Upper lobe of right lung (tissue), 1 donor: ENCODE measurements at regions not wholly inside any gene's neighbourhood (a gene's known extent, or its start where the extent isn't known, plus 50 kb on each side); places are given as distances from the start of the nearest gene placed in this dataset.
"Not testable (repeated sequence)": the region's sequence is repeated elsewhere in the genome, so short reads cannot be mapped to it uniquely, and the experiment has no call there.

Experiments
- ATAC-seq: fragments of 200-7000 bp; cut with Tn5 transposase; one replicate; pipeline ENCODE4 v1.9.1; 2020; ENCODE audit warnings: mild to moderate bottlenecking, moderate library complexity
- DNase-seq: peaks from one replicate; pipeline ENCODE4 v3.0.0-alpha.2; 2020
- H3K27ac ChIP-seq: fragments of 200-600 bp; one replicate; pipeline ENCODE4 v1.8.0; 2022
- H3K27me3 ChIP-seq: fragments of 200-600 bp; one replicate; pipeline ENCODE4 v1.8.0; 2022; ENCODE audit warnings: mild to moderate bottlenecking
- H3K36me3 ChIP-seq: fragments of 200-600 bp; one replicate; pipeline ENCODE4 v1.8.0; 2022
- H3K4me1 ChIP-seq: fragments of 200-600 bp; one replicate; pipeline ENCODE4 v1.8.0; 2022
- H3K4me3 ChIP-seq: fragments of 200-600 bp; one replicate; pipeline ENCODE4 v1.8.0; 2022; ENCODE audit warnings: mild to moderate bottlenecking
- H3K9me3 ChIP-seq: fragments of 200-600 bp; one replicate; pipeline ENCODE4 v1.8.0; 2022
- intact Hi-C: fragments of 100-400 bp; cut with DNase I; formaldehyde crosslinking; loops from one replicate; pipeline ENCODE4 v1.11.0; 2022
- TF ChIP-seq, protein P1 (sequence below): fragments of 200-600 bp; IDR thresholded peaks from one replicate; pipeline ENCODE4 v1.8.0; 2022; ENCODE audit warnings: antibody characterized with exemption
- donor health status: DM: no; HTN: yes; CAD: no; lungs with severe emphysema.

DNA sequence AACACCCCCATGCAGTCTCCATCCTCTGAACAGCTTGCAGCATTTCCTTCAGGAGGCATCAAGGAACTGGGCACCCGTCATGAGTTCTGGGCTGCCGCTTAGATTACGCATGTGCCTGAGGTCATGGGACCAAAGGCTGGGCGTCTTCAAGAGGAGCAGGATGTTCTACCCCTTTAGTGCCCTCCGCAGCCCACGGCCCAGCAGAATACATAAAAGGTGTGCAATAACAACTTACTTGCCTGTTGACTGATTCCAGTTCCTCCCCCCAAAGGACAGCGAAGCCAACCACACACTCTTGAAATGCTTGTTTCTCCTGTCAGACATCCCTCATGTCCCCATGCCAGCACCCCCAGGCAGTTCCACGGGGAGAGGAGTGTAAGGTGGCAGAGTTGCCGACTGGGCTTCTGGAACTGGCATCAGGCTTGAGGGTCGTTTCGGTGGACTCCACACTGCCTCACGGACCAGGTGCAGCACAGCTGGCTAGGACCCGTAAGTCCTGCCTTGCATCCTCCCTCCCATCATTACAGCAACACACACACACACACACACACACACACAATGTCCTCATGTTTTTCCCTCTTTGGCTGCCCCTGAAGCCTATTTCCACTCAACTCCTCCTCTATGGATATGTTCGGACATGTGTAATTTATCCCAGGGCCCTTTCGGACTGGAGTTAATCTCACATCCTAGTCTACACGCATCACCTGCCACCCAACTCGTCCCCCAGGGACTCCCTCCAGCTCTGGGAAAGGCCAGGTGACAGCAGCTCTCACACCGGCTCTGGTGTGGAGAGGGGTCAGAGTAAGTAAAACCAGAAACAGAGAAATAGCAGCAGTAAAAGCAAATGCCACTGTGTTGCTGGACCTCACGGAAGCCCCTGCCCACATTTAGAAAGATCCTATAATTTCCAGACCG, 200.7 kb downstream of the BCL11A start:
- Histone ChIP-seq H3K36me3 (no peaks in the 10 kb centered on the region), H3K27ac (no peak overlapping the region), H3K4me3 (no peak overlapping the region), H3K27me3 (no peaks in the 10 kb centered on the region), H3K9me3 (no peaks in the 10 kb centered on the region), H3K4me1 (no peaks in the 10 kb centered on the region)
- ATAC-seq (no peak), DNase-seq (no peak)
- intact Hi-C loops, result no loop called here
- TF ChIP-seq, protein P1, sequence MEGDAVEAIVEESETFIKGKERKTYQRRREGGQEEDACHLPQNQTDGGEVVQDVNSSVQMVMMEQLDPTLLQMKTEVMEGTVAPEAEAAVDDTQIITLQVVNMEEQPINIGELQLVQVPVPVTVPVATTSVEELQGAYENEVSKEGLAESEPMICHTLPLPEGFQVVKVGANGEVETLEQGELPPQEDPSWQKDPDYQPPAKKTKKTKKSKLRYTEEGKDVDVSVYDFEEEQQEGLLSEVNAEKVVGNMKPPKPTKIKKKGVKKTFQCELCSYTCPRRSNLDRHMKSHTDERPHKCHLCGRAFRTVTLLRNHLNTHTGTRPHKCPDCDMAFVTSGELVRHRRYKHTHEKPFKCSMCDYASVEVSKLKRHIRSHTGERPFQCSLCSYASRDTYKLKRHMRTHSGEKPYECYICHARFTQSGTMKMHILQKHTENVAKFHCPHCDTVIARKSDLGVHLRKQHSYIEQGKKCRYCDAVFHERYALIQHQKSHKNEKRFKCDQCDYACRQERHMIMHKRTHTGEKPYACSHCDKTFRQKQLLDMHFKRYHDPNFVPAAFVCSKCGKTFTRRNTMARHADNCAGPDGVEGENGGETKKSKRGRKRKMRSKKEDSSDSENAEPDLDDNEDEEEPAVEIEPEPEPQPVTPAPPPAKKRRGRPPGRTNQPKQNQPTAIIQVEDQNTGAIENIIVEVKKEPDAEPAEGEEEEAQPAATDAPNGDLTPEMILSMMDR, result no peak

DNA sequence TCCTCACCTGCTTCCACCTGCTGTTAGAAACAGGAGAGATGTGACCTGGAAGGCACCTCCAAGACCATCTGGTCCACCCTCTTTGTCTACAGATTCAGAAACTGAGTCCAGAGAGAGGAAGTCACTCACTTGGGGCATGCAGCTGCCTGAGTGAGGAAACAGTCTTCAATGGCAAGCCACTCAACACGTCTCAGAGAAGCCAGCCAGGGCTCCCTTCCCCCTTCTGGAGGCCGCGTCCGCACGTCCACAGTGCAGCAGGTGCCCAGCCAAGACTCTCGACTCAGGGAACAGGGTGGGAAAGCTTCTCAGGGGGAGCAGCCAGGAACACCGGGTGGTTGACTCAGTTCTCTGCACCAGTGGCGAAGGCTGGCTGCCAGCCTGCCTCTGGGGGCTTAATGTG, 201.7 kb downstream of the BCL11A start:
- intact Hi-C loops, result no loop called here
- no peak for DNase-seq

DNA sequence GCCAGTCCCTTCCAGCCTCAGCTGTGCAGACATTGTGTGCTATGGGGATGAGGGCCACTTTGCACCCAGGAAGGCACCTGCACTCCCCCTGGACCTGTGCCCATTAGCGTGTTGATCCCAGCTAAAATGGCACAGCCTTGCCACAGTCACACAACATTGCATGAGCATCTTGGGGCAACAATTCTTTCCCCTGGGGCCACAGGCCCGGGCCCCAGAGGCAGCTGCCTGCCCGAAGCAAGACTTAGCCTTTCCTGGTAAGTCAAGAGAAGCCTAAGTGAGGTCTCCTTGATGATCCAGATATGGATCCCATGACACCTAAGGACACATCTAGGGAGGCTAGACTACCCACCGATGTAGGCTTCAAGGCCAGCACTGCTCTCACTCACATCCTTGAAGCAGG, 202.1 kb downstream of the BCL11A start:
- intact Hi-C loops, result no loop called here
- Histone ChIP-seq H3K4me3 (no peak overlapping the region), H3K4me1 (no peaks in the 10 kb centered on the region), H3K36me3 (no peaks in the 10 kb centered on the region), H3K9me3 (no peaks in the 10 kb centered on the region), H3K27me3 (no peaks in the 10 kb centered on the region), H3K27ac (no peak overlapping the region)
- DNase-seq (no peak), ATAC-seq (no peak)
- TF ChIP-seq, protein P1, result no peak

More for the DNA sequence above, 201.7 kb downstream of the BCL11A start:
- no peak for ATAC-seq
- Histone ChIP-seq H3K27me3 (no peaks in the 10 kb centered on the region), H3K27ac (no peak overlapping the region), H3K4me1 (no peaks in the 10 kb centered on the region), H3K36me3 (no peaks in the 10 kb centered on the region), H3K4me3 (no peak overlapping the region), H3K9me3 (no peaks in the 10 kb centered on the region)
- TF ChIP-seq, protein P1, result no peak

DNA sequence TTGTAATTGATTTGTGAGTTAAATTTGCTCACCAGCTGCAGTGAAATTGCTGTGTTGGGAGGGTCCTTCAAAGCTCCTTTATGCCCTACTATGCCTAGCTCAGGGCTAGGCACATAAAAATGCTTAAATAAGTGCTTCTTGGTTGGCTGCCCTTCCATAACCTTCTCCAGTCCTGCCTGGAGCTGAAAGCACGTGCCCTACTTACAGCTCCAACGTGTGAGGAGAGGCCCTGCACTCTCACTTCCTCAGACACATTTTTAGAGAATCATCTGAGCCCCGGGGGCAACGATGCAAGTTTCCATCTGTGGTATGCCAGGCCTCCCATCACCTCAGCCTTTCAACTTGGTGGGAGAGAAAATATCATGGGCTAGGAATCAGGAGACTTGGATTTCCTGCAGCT, 202.7 kb downstream of the BCL11A start:
- TF ChIP-seq, protein P1, result no peak
- Histone ChIP-seq H3K4me1 (no peaks in the 10 kb centered on the region), H3K4me3 (no peak overlapping the region), H3K27ac (no peak overlapping the region), H3K27me3 (no peaks in the 10 kb centered on the region), H3K36me3 (no peaks in the 10 kb centered on the region), H3K9me3 (no peaks in the 10 kb centered on the region)
- ATAC-seq (no peak), DNase-seq (no peak)
- intact Hi-C loops, result no loop called here

DNA sequence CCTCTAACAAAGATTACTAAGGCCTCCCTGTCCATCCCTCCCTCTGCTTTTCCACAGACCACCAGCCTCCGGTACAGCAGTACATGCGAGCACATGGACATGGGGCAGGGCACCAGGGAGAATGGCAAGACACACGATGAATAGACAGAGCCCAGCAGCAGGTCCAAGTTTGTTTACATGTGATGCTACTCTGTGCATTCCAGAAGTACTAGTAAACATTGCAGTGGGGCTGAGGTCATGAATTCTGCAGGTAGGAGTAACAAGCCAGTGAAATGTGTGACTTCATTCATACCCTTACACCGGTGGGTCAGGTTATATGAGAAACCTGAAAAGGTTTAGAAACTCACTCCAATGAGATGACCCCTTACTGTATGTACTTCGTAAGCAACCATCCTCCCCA, 205.7 kb downstream of the BCL11A start:
- DNase-seq (no peak), ATAC-seq (no peak)
- TF ChIP-seq, protein P1, result no peak
- Histone ChIP-seq H3K27ac (no peak overlapping the region), H3K36me3 (no peaks in the 10 kb centered on the region), H3K27me3 (no peaks in the 10 kb centered on the region), H3K4me1 (no peaks in the 10 kb centered on the region), H3K9me3 (no peaks in the 10 kb centered on the region), H3K4me3 (no peak overlapping the region)
- intact Hi-C loops, result no loop called here

DNA sequence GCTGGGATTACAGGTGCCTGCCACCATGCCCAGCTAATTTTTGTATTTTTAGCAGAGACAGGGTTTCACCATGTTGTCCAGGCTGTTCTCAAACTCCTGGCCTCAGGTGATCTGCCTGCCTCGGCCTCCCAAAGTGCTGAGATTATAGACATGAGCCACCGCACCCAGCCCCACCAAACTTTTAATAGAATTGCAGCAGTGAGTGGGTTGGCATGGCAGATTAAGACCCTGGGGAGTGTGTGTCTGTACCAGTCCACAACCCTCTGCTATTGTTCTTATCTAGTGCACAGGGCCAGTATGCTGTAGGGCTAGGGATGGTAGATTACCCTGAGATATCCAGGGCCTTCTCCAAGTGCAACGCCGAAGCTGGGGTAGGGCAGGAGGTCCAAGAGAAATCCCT, 211.0 kb downstream of the BCL11A start:
- DNase-seq, H3K27ac ChIP-seq, H3K36me3 ChIP-seq, ATAC-seq, H3K27me3 ChIP-seq, H3K4me1 ChIP-seq, intact Hi-C loops, H3K4me3 ChIP-seq, H3K9me3 ChIP-seq: not testable (repeated sequence)
